SK-N-MC (cell line): ENCODE measurements at regions not wholly inside any gene's neighbourhood (a gene's known extent, or its start where the extent isn't known, plus 50 kb on each side); places are given as distances from the start of the nearest gene placed in this dataset.

Experiments used
- EZH2 ChIP-seq: fragments of 200-600 bp; sonication (generic); IDR thresholded peaks from one replicate; pipeline ENCODE4 v1.6.1; 2017; ENCODE audit warnings: antibody characterized with exemption
- FOXP2 ChIP-seq: optimal IDR thresholded peaks from 2 replicates; pipeline ENCODE3; 2011; ENCODE audit warnings: mild to moderate bottlenecking, moderate library complexity; ENCODE audit not compliant: insufficient read depth; ENCODE audit errors: extremely low read length, control extremely low read depth
- POLR2AphosphoS5 ChIP-seq: IDR thresholded peaks from 2 replicates; pipeline ENCODE4 v1.6.1; 2012; ENCODE audit warnings: mild to moderate bottlenecking, low read depth, low read length, borderline replicate concordance

- no peak for TF ChIP-seq POLR2AphosphoS5
- TF ChIP-seq EZH2, result no peak
- no peak for TF ChIP-seq FOXP2
Observed at GRCh38 chr13:44072536-44072935, 192.8 kb downstream of the LACC1 start.
